T-helper 2 cell treated with Interferon-gamma antibody and Interleukin-4, amounts not matched to agents 5 μg/mL and 100 μg/mL, for 36 hours (primary cell): ENCODE measurements at regions not wholly inside any gene's neighbourhood (a gene's known extent, or its start where the extent isn't known, plus 50 kb on each side); places are given as distances from the start of the nearest gene placed in this dataset.

Experiments
- DNase-seq: peaks from one replicate; pipeline ENCODE4 v3.0.0; 2021; ENCODE audit warnings: low spot score
- H3K27ac Mint-ChIP-seq: one replicate; pipeline ENCODE4 v1.8.0; 2021; ENCODE audit warnings: mild to moderate bottlenecking, mixed read lengths
- H3K27me3 Mint-ChIP-seq: one replicate; pipeline ENCODE4 v1.8.0; 2021; ENCODE audit warnings: low read depth, mixed read lengths
- H3K36me3 Mint-ChIP-seq: one replicate; pipeline ENCODE4 v1.8.0; 2021; ENCODE audit warnings: low read depth, mixed read lengths
- H3K4me1 Mint-ChIP-seq: one replicate; pipeline ENCODE4 v1.8.0; 2021; ENCODE audit warnings: low read depth, mixed read lengths
- H3K4me3 Mint-ChIP-seq: one replicate; pipeline ENCODE4 v1.8.0; 2022; ENCODE audit warnings: mild to moderate bottlenecking, moderate library complexity, mixed read lengths
- H3K9me3 Mint-ChIP-seq: one replicate; pipeline ENCODE4 v1.8.0; 2021; ENCODE audit warnings: mixed read lengths

- no peak overlapping the region for H3K27ac Mint-ChIP-seq
- no peaks in the 10 kb centered on the region for H3K27me3 Mint-ChIP-seq
- DNase-seq = no peak
- no peak overlapping the region for H3K4me3 Mint-ChIP-seq
- H3K4me1 Mint-ChIP-seq = peaks cover 2% of the 10 kb centered on the region
- H3K36me3 Mint-ChIP-seq = peaks cover 32% of the 10 kb centered on the region
- no peaks in the 10 kb centered on the region for H3K9me3 Mint-ChIP-seq
These were observed 51.1 kb downstream of the HYCC1 start for GRCh38 chr7:22962775-22963350.

- no peak overlapping the region for H3K4me3 Mint-ChIP-seq
- H3K36me3 Mint-ChIP-seq = peaks cover 34% of the 10 kb centered on the region
- DNase-seq = no peak
- no peaks in the 10 kb centered on the region for H3K4me1 Mint-ChIP-seq
- H3K27me3 Mint-ChIP-seq = no peaks in the 10 kb centered on the region
- no peak overlapping the region for H3K27ac Mint-ChIP-seq
- H3K9me3 Mint-ChIP-seq = no peaks in the 10 kb centered on the region
These were observed 55.2 kb downstream of the HYCC1 start for GRCh38 chr7:22958742-22959141.

GRCh38 chr7:22954251-22954650 is 59.7 kb downstream of the HYCC1 start:
- H3K27me3 Mint-ChIP-seq = no peaks in the 10 kb centered on the region
- no peaks in the 10 kb centered on the region for H3K9me3 Mint-ChIP-seq
- no peak overlapping the region for H3K27ac Mint-ChIP-seq
- H3K4me1 Mint-ChIP-seq = no peaks in the 10 kb centered on the region
- H3K4me3 Mint-ChIP-seq = no peak overlapping the region
- no peak for DNase-seq
- peaks cover 22% of the 10 kb centered on the region for H3K36me3 Mint-ChIP-seq

GRCh38 chr7:22952306-22953015 is 61.5 kb downstream of the HYCC1 start:
- H3K27me3 Mint-ChIP-seq = no peaks in the 10 kb centered on the region
- no peak overlapping the region for H3K4me3 Mint-ChIP-seq
- H3K36me3 Mint-ChIP-seq = peaks cover 14% of the 10 kb centered on the region

GRCh38 chr7:22949944-22950343 is 64.0 kb downstream of the HYCC1 start:
- Mint-ChIP-seq H3K27ac (no peak overlapping the region), H3K36me3 (peaks cover 12% of the 10 kb centered on the region), H3K9me3 (no peaks in the 10 kb centered on the region), H3K4me3 (no peak overlapping the region), H3K4me1 (no peaks in the 10 kb centered on the region), H3K27me3 (no peaks in the 10 kb centered on the region)
- DNase-seq = no peak

More at GRCh38 chr7:22952306-22953015, 61.5 kb downstream of the HYCC1 start:
- DNase-seq = no peak
- no peaks in the 10 kb centered on the region for H3K4me1 Mint-ChIP-seq
- H3K9me3 Mint-ChIP-seq = no peaks in the 10 kb centered on the region
- no peak overlapping the region for H3K27ac Mint-ChIP-seq

GRCh38 chr7:22949221-22949620 is 64.7 kb downstream of the HYCC1 start:
- Mint-ChIP-seq H3K27ac (no peak overlapping the region), H3K4me3 (no peak overlapping the region), H3K36me3 (peaks cover 13% of the 10 kb centered on the region), H3K4me1 (no peaks in the 10 kb centered on the region), H3K27me3 (no peaks in the 10 kb centered on the region), H3K9me3 (no peaks in the 10 kb centered on the region)
- no peak for DNase-seq

- Mint-ChIP-seq H3K9me3 (no peaks in the 10 kb centered on the region), H3K36me3 (peaks cover 16% of the 10 kb centered on the region), H3K4me1 (no peaks in the 10 kb centered on the region), H3K27me3 (no peaks in the 10 kb centered on the region), H3K4me3 (no peak overlapping the region), H3K27ac (no peak overlapping the region)
- no peak for DNase-seq
These were observed 65.2 kb downstream of the HYCC1 start for GRCh38 chr7:22948770-22949169.

- H3K9me3 Mint-ChIP-seq = no peaks in the 10 kb centered on the region
- no peak overlapping the region for H3K4me3 Mint-ChIP-seq
- H3K27me3 Mint-ChIP-seq = no peaks in the 10 kb centered on the region
- DNase-seq = no peak
- no peak overlapping the region for H3K27ac Mint-ChIP-seq
- no peaks in the 10 kb centered on the region for H3K4me1 Mint-ChIP-seq
- H3K36me3 Mint-ChIP-seq = peaks cover 20% of the 10 kb centered on the region
These were observed 68.3 kb downstream of the HYCC1 start for GRCh38 chr7:22945584-22945983.

- Mint-ChIP-seq H3K9me3 (no peaks in the 10 kb centered on the region), H3K4me3 (no peak overlapping the region), H3K4me1 (no peaks in the 10 kb centered on the region), H3K36me3 (peaks cover 24% of the 10 kb centered on the region), H3K27me3 (no peaks in the 10 kb centered on the region), H3K27ac (no peak overlapping the region)
- no peak for DNase-seq
These were observed 69.4 kb downstream of the HYCC1 start for GRCh38 chr7:22944510-22944909.

- H3K36me3 Mint-ChIP-seq = peaks cover 24% of the 10 kb centered on the region
- no peak overlapping the region for H3K27ac Mint-ChIP-seq
- H3K4me1 Mint-ChIP-seq = no peaks in the 10 kb centered on the region
- H3K4me3 Mint-ChIP-seq = no peak overlapping the region
- H3K9me3 Mint-ChIP-seq = no peaks in the 10 kb centered on the region
- H3K27me3 Mint-ChIP-seq = no peaks in the 10 kb centered on the region
- DNase-seq = no peak
These were observed 69.9 kb downstream of the HYCC1 start for GRCh38 chr7:22944022-22944421.

- Mint-ChIP-seq H3K27ac (no peak overlapping the region), H3K4me3 (no peak overlapping the region), H3K36me3 (peaks cover 24% of the 10 kb centered on the region), H3K27me3 (no peaks in the 10 kb centered on the region), H3K9me3 (no peaks in the 10 kb centered on the region), H3K4me1 (no peaks in the 10 kb centered on the region)
- no peak for DNase-seq
These were observed 71.7 kb downstream of the HYCC1 start for GRCh38 chr7:22942191-22942590.

- H3K27ac Mint-ChIP-seq = no peak overlapping the region
- no peaks in the 10 kb centered on the region for H3K4me1 Mint-ChIP-seq
- peaks cover 14% of the 10 kb centered on the region for H3K36me3 Mint-ChIP-seq
- DNase-seq = no peak
- H3K27me3 Mint-ChIP-seq = no peaks in the 10 kb centered on the region
- no peaks in the 10 kb centered on the region for H3K9me3 Mint-ChIP-seq
- H3K4me3 Mint-ChIP-seq = no peak overlapping the region
These were observed 74.1 kb downstream of the HYCC1 start for GRCh38 chr7:22939842-22940241.

- Mint-ChIP-seq H3K27ac (no peak overlapping the region), H3K27me3 (no peaks in the 10 kb centered on the region), H3K4me3 (no peak overlapping the region), H3K4me1 (no peaks in the 10 kb centered on the region), H3K9me3 (no peaks in the 10 kb centered on the region), H3K36me3 (peaks cover 11% of the 10 kb centered on the region)
- DNase-seq = no peak
These were observed 76.0 kb downstream of the HYCC1 start for GRCh38 chr7:22937946-22938345.

GRCh38 chr7:22936246-22936645 is 77.7 kb downstream of the HYCC1 start:
- DNase-seq = no peak
- no peak overlapping the region for H3K4me3 Mint-ChIP-seq
- no peak overlapping the region for H3K27ac Mint-ChIP-seq
- no peaks in the 10 kb centered on the region for H3K27me3 Mint-ChIP-seq
- peaks cover 9% of the 10 kb centered on the region for H3K36me3 Mint-ChIP-seq
- no peaks in the 10 kb centered on the region for H3K4me1 Mint-ChIP-seq
- no peaks in the 10 kb centered on the region for H3K9me3 Mint-ChIP-seq

- no peaks in the 10 kb centered on the region for H3K27me3 Mint-ChIP-seq
- peaks cover 5% of the 10 kb centered on the region for H3K36me3 Mint-ChIP-seq
- no peak overlapping the region for H3K4me3 Mint-ChIP-seq
- no peak for DNase-seq
- H3K27ac Mint-ChIP-seq = no peak overlapping the region
- no peaks in the 10 kb centered on the region for H3K4me1 Mint-ChIP-seq
- peaks cover 7% of the 10 kb centered on the region for H3K9me3 Mint-ChIP-seq
These were observed 78.7 kb downstream of the HYCC1 start for GRCh38 chr7:22935269-22935668.
